ENCODE measurements at regions not wholly inside any gene's neighbourhood (a gene's known extent, or its start where the extent isn't known, plus 50 kb on each side); places are given as distances from the start of the nearest gene placed in this dataset.

GRCh38 chr21:19853709-19854575 lies 1144.3 kb upstream of the NCAM2 start:
- Histone ChIP-seq H3K27me3 (ENCODE audit: control insufficient read depth in 3 of 3, insufficient read depth in 3 of 3, low read length in 2 of 3) (no peaks in the 10 kb centered on the region), H3K4me1 (ENCODE audit: control insufficient read depth in 5 of 5, insufficient read depth in 5 of 5, low read length in 5 of 5) (no peaks in the 10 kb centered on the region), H3K9me3 (ENCODE audit: control insufficient read depth in 4 of 4, insufficient read depth in 3 of 4, low read length in 3 of 4) (peaks cover 0 to 2% (median 0%) of the 10 kb centered on the region in 4 donors), H3K9ac (ENCODE audit: insufficient read depth in 1 of 2, low read length in 2 of 2) (no peak overlapping the region), H3K4me3 (no peak overlapping the region), H3K36me3 (ENCODE audit: control insufficient read depth in 4 of 4, insufficient read depth in 4 of 4, low read length in 4 of 4) (no peaks in the 10 kb centered on the region), H3K27ac (ENCODE audit: low read depth in 1 of 2, low read length in 1 of 2) (no peak overlapping the region)
- DNase-seq = no peak
- WGBS, 2 donors = 80 to 86% methylated on average over 22 of the region's 22 CpGs
- peak; percentile 9 for ATAC-seq (ENCODE audit: insufficient read depth, low FRiP score)
- no peak for TF ChIP-seq CTCF (IDR thresholded peaks at IDR 0.05; ENCODE audit: control extremely low read depth, extremely low read depth)

GRCh38 chr21:19855522-19855921 lies 1142.7 kb upstream of the NCAM2 start:
- no peaks in the 10 kb centered on the region for H3K4me1 ChIP-seq (ENCODE audit: control insufficient read depth in 5 of 5, insufficient read depth in 5 of 5, low read length in 5 of 5)
- WGBS, 2 donors = 89 to 90% methylated on average over 3 of the region's 3 CpGs
- no peak overlapping the region for H3K27ac ChIP-seq (ENCODE audit: low read depth in 1 of 2, low read length in 1 of 2)
- no peak for TF ChIP-seq CTCF (IDR thresholded peaks at IDR 0.05; ENCODE audit: control extremely low read depth, extremely low read depth)
- peaks cover 0 to 2% (median 0%) of the 10 kb centered on the region in 4 donors for H3K9me3 ChIP-seq (ENCODE audit: control insufficient read depth in 4 of 4, insufficient read depth in 3 of 4, low read length in 3 of 4)
- ATAC-seq (ENCODE audit: insufficient read depth, low FRiP score) (no peak), DNase-seq (no peak)
- no peaks in the 10 kb centered on the region for H3K36me3 ChIP-seq (ENCODE audit: control insufficient read depth in 4 of 4, insufficient read depth in 4 of 4, low read length in 4 of 4)
- H3K4me3 ChIP-seq = no peak overlapping the region
- H3K27me3 ChIP-seq (ENCODE audit: control insufficient read depth in 3 of 3, insufficient read depth in 3 of 3, low read length in 2 of 3) = no peaks in the 10 kb centered on the region
- no peak overlapping the region for H3K9ac ChIP-seq (ENCODE audit: insufficient read depth in 1 of 2, low read length in 2 of 2)

GRCh38 chr21:19864476-19864875 lies 1133.7 kb upstream of the NCAM2 start:
- Histone ChIP-seq H3K27ac (ENCODE audit: low read depth in 1 of 2, low read length in 1 of 2) (no peak overlapping the region), H3K9ac (ENCODE audit: insufficient read depth in 1 of 2, low read length in 2 of 2) (no peak overlapping the region), H3K4me1 (ENCODE audit: control insufficient read depth in 5 of 5, insufficient read depth in 5 of 5, low read length in 5 of 5) (no peaks in the 10 kb centered on the region), H3K27me3 (ENCODE audit: control insufficient read depth in 3 of 3, insufficient read depth in 3 of 3, low read length in 2 of 3) (no peaks in the 10 kb centered on the region), H3K9me3 (ENCODE audit: control insufficient read depth in 4 of 4, insufficient read depth in 3 of 4, low read length in 3 of 4) (no peaks in the 10 kb centered on the region), H3K36me3 (ENCODE audit: control insufficient read depth in 4 of 4, insufficient read depth in 4 of 4, low read length in 4 of 4) (no peaks in the 10 kb centered on the region), H3K4me3 (no peak overlapping the region)
- 60 to 65% methylated on average over 2 of the region's 2 CpGs for WGBS, 2 donors
- ATAC-seq (ENCODE audit: insufficient read depth, low FRiP score) (no peak), DNase-seq (no peak)
- TF ChIP-seq CTCF (IDR thresholded peaks at IDR 0.05; ENCODE audit: control extremely low read depth, extremely low read depth) = no peak

Measured in lung (tissue), 11 donors.